B cell (primary cell): ENCODE measurements at regions not wholly inside any gene's neighbourhood (a gene's known extent, or its start where the extent isn't known, plus 50 kb on each side); places are given as distances from the start of the nearest gene placed in this dataset.

ENCODE experiments used
- ATAC-seq: fragments of 200-7000 bp; cut with Tn5 transposase; one replicate; pipeline ENCODE4 v1.10.0; 2021; ENCODE audit warnings: low read depth, mild to moderate bottlenecking, moderate number of reproducible peaks, moderate library complexity
- CTCF ChIA-PET: fragments of 350-600 bp; sonication (Branson Sonifier 250); formaldehyde crosslinking; loops from one replicate; lab custom pipeline; 2021; ENCODE audit warnings: antibody characterized with exemption, inconsistent platforms; lab: Charles Lee
- POLR2A ChIA-PET: fragments of 350-600 bp; sonication (Branson Sonifier 250); formaldehyde crosslinking; loops from one replicate; lab custom pipeline; 2021; ENCODE audit warnings: antibody characterized with exemption; lab: Charles Lee
- DNase-seq: peaks from one replicate; pipeline ENCODE4 v3.0.0; 2013
- H2AFZ ChIP-seq: 2 replicates; pipeline ENCODE4 v1.6.1; 2012; ENCODE audit warnings: mild to moderate bottlenecking, low read depth, low read length; ENCODE audit not compliant: insufficient read depth, poor library complexity, severe bottlenecking
- H3K27ac ChIP-seq, 2 donors: 1 replicate in 1 of 2; 2 replicates in 1 of 2; pipeline ENCODE4 v1.5.1; 2012 to 2013; ENCODE audit warnings: low read length in 2 of 2, mild to moderate bottlenecking in 2 of 2, moderate library complexity in 1 of 2
- H3K27me3 ChIP-seq, 4 experiments: fragments of 200-600 bp in 1 of 4; sonication (generic) in 1 of 4; replicated peaks in 1 of 4; 1 replicate in 2 of 4; 2 replicates in 2 of 4; pipeline versions ENCODE4 v1.6.1 to v1.7.0; 2013 to 2016; ENCODE audit warnings: low read length in 3 of 4, mild to moderate bottlenecking in 2 of 4, mixed read lengths in 1 of 4, moderate library complexity in 1 of 4; ENCODE audit not compliant: insufficient read depth in 4 of 4, control insufficient read depth in 3 of 4; ENCODE audit errors: control extremely low read depth in 1 of 4
- H3K36me3 ChIP-seq, 2 experiments: replicated peaks in 1 of 2; 1 replicate in 1 of 2; 2 replicates in 1 of 2; pipeline versions ENCODE4 v1.6.1 to v1.7.1; 2013; ENCODE audit warnings: low read length in 1 of 2; ENCODE audit not compliant: insufficient read depth in 2 of 2, control insufficient read depth in 1 of 2; ENCODE audit errors: control extremely low read depth in 1 of 2, extremely low read depth in 1 of 2
- H3K4me1 ChIP-seq, 2 donors: fragments of 200-600 bp in 1 of 2; sonication (generic) in 1 of 2; 1 replicate in 1 of 2; 2 replicates in 1 of 2; pipeline versions ENCODE4 v1.5.1 to v1.6.1; 2013 to 2017; ENCODE audit warnings: low read length in 2 of 2; ENCODE audit not compliant: control insufficient read depth in 2 of 2, insufficient read depth in 2 of 2
- H3K4me2 ChIP-seq: replicated peaks from 2 replicates; pipeline ENCODE3; 2012; ENCODE audit warnings: mild to moderate bottlenecking, low read depth, low read length; ENCODE audit not compliant: poor library complexity, severe bottlenecking
- H3K4me3 ChIP-seq, 5 experiments: fragments of 200-600 bp in 1 of 5; sonication (generic) in 1 of 5; 1 replicate in 3 of 5; 2 replicates in 2 of 5; pipeline versions ENCODE4 v1.5.1 to v1.7.0; 2011 to 2016; ENCODE audit warnings: low read length in 4 of 5, mild to moderate bottlenecking in 4 of 5, low read depth in 2 of 5, control low read depth in 1 of 5, moderate library complexity in 1 of 5; ENCODE audit not compliant: insufficient read depth in 1 of 5; ENCODE audit errors: control extremely low read depth in 1 of 5, extremely low read depth in 1 of 5
- H3K79me2 ChIP-seq: fragments of 200-600 bp; sonication (generic); one replicate; pipeline ENCODE4 v1.6.0; 2016; ENCODE audit warnings: low read length; ENCODE audit not compliant: control insufficient read depth, insufficient read depth
- H3K9ac ChIP-seq: fragments of 200-600 bp; sonication (generic); 2 replicates; pipeline ENCODE4 v1.6.1; 2017; ENCODE audit warnings: mild to moderate bottlenecking, low read length, moderate library complexity
- H3K9me3 ChIP-seq, 3 donors: one replicate each; pipeline versions ENCODE4 v1.6.1 to v1.7.1; 2013; ENCODE audit warnings: low read length in 2 of 3; ENCODE audit not compliant: control insufficient read depth in 2 of 3, insufficient read depth in 1 of 3; ENCODE audit errors: control extremely low read depth in 1 of 3
- H4K20me1 ChIP-seq: 2 replicates; pipeline ENCODE4 v1.6.0; 2012; ENCODE audit warnings: mild to moderate bottlenecking, low read length; ENCODE audit not compliant: insufficient read depth, control insufficient read depth, poor library complexity, severe bottlenecking
- H3K27ac Mint-ChIP-seq: one replicate; pipeline ENCODE4 v1.8.0; 2021; ENCODE audit warnings: mixed read lengths
- H3K27me3 Mint-ChIP-seq: one replicate; pipeline ENCODE4 v1.8.0; 2021; ENCODE audit warnings: mixed read lengths
- H3K4me1 Mint-ChIP-seq: one replicate; pipeline ENCODE4 v1.8.0; 2021; ENCODE audit warnings: mixed read lengths
- H3K4me3 Mint-ChIP-seq: one replicate; pipeline ENCODE4 v1.8.0; 2021; ENCODE audit warnings: mixed read lengths
- H3K9me3 Mint-ChIP-seq: one replicate; pipeline ENCODE4 v1.8.0; 2022; ENCODE audit warnings: mixed read lengths; ENCODE audit not compliant: insufficient read depth
- CTCF ChIP-seq: fragments of 200-600 bp; IDR thresholded peaks from one replicate; pipeline ENCODE4 v1.8.0; 2022; ENCODE audit warnings: antibody characterized with exemption, mild to moderate bottlenecking
- EZH2 ChIP-seq: IDR thresholded peaks from 2 replicates; pipeline ENCODE4 v1.6.1; 2012; ENCODE audit warnings: borderline replicate concordance, low read depth, mild to moderate bottlenecking, moderate library complexity, low read length; ENCODE audit not compliant: insufficient read depth, poor library complexity, severe bottlenecking
- WGBS: methylation state at CpG from one replicate; pipeline ENCODE4 v1.1.5; 2013; ENCODE audit warnings: missing lambda C conversion rate; ENCODE audit not compliant: insufficient coverage; 5-methylcytosine and 5-hydroxymethylcytosine counted together
- intact Hi-C: fragments of 100-400 bp; cut with micrococcal nuclease; formaldehyde crosslinking; loops from one replicate; pipeline ENCODE4 v1.10.0; 2022

GRCh38 chr1:56415258-56415657 lies 164.1 kb downstream of the PLPP3 start:
- Histone ChIP-seq H3K27ac (no peak overlapping the region), H2AFZ (no peak overlapping the region), H3K4me3 (no peak overlapping the region), H3K4me2 (no peak overlapping the region), H3K9ac (no peak overlapping the region), H3K27me3 (no peaks in the 10 kb centered on the region), H3K36me3 (no peaks in the 10 kb centered on the region), H3K9me3 (no peaks in the 10 kb centered on the region), H3K79me2 (no peaks in the 10 kb centered on the region), H3K4me1 (peaks cover 3 to 6% of the 10 kb centered on the region in 2 donors), H4K20me1 (no peaks in the 10 kb centered on the region)
- no peak for ATAC-seq
- Mint-ChIP-seq H3K4me1 (peaks cover 15% of the 10 kb centered on the region), H3K27me3 (peaks cover 4% of the 10 kb centered on the region), H3K9me3 (no peaks in the 10 kb centered on the region), H3K4me3 (no peak overlapping the region), H3K27ac (no peak overlapping the region)
- CTCF ChIA-PET = interaction anchor here (1.2 kb wide), 1 partner anchor 9 kb away, joined by 3 read pairs; no protein-coding TSS in a partner anchor
- intact Hi-C loops = no loop called here
- DNase-seq = no peak
- POLR2A ChIA-PET = no interaction called here
- TF ChIP-seq CTCF (no peak), EZH2 (no peak)
- WGBS = 81% methylated on average over 3 of the region's 3 CpGs

- no peak overlapping the region for H3K27ac ChIP-seq
- H3K27me3 ChIP-seq = no peaks in the 10 kb centered on the region
- Mint-ChIP-seq H3K27ac (peak overlapping the region; percentile 15), H3K4me3 (no peak overlapping the region), H3K27me3 (peaks cover 4% of the 10 kb centered on the region), H3K4me1 (peaks cover 16% of the 10 kb centered on the region), H3K9me3 (no peaks in the 10 kb centered on the region)
- H4K20me1 ChIP-seq = no peaks in the 10 kb centered on the region
- no peak overlapping the region for H2AFZ ChIP-seq
- H3K4me3 ChIP-seq = no peak overlapping the region
- no peak overlapping the region for H3K9ac ChIP-seq
- no peaks in the 10 kb centered on the region for H3K9me3 ChIP-seq
- CTCF ChIA-PET = interaction anchor here (1.2 kb wide), 1 partner anchor 10 kb away, joined by 3 read pairs; no protein-coding TSS in a partner anchor
- POLR2A ChIA-PET = no interaction called here
- H3K36me3 ChIP-seq = no peaks in the 10 kb centered on the region
- intact Hi-C loops = no loop called here
- ATAC-seq = no peak
- peaks cover 3 to 6% of the 10 kb centered on the region in 2 donors for H3K4me1 ChIP-seq
- no peak for DNase-seq
- WGBS = 89% methylated on average over 9 of the region's 9 CpGs
- no peaks in the 10 kb centered on the region for H3K79me2 ChIP-seq
- H3K4me2 ChIP-seq = no peak overlapping the region
- TF ChIP-seq EZH2 (no peak), CTCF (no peak)
Observed at GRCh38 chr1:56414728-56415224, 164.6 kb downstream of the PLPP3 start.
